PC-9 (cell line): ENCODE measurements at regions not wholly inside any gene's neighbourhood (a gene's known extent, or its start where the extent isn't known, plus 50 kb on each side); places are given as distances from the start of the nearest gene placed in this dataset.

Experiments used
- BruUV-seq: library from RNA; stranded (reverse); fragments of 400-500 nt; replicated peaks from 2 replicates; lab custom pipeline; 2021; lab: Mats Ljungman, UMichigan
- CTCF ChIA-PET: fragments of 300-600 bp; sonication (Branson Sonifier 250); formaldehyde crosslinking; loops from one replicate; lab custom pipeline; 2022; ENCODE audit warnings: antibody characterized with exemption; lab: Charles Lee
- POLR2A ChIA-PET: fragments of 300-600 bp; sonication (Branson Sonifier 250); formaldehyde crosslinking; loops from one replicate; lab custom pipeline; 2022; ENCODE audit warnings: antibody characterized with exemption; ENCODE audit not compliant: unreplicated experiment; lab: Charles Lee
- DNase-seq, 2 experiments: peaks; one replicate each; pipeline versions ENCODE4 v3.0.0 to v3.0.0-alpha.2; 2015 to 2022; ENCODE audit warnings: mixed read lengths in 1 of 2
- H2AFZ ChIP-seq: fragments of 200-600 bp; sonication (generic); 2 replicates; pipeline ENCODE4 v1.8.1; 2017; ENCODE audit warnings: antibody characterized with exemption
- H3F3A ChIP-seq: fragments of 200-600 bp; sonication (generic); 2 replicates; pipeline ENCODE4 v1.8.1; 2017; ENCODE audit warnings: antibody characterized with exemption, mild to moderate bottlenecking, low read depth; ENCODE audit not compliant: insufficient read depth
- H3K27ac ChIP-seq: fragments of 200-600 bp; sonication (generic); 2 replicates; pipeline ENCODE4 v1.6.1; 2016; ENCODE audit warnings: mixed run types
- H3K27me3 ChIP-seq: fragments of 200-600 bp; sonication (generic); 2 replicates; pipeline ENCODE4 v1.6.1; 2016; ENCODE audit warnings: low read depth, mixed run types; ENCODE audit not compliant: insufficient read depth
- H3K36me3 ChIP-seq: fragments of 200-600 bp; sonication (generic); 2 replicates; pipeline ENCODE4 v1.6.1; 2016; ENCODE audit warnings: low read depth, mixed run types
- H3K4me1 ChIP-seq: fragments of 200-600 bp; sonication (generic); replicated peaks from 2 replicates; pipeline ENCODE4 v1.6.1; 2016; ENCODE audit warnings: mixed run types; ENCODE audit not compliant: insufficient read depth
- H3K4me2 ChIP-seq: fragments of 200-600 bp; sonication (generic); 2 replicates; pipeline ENCODE4 v1.6.1; 2017; ENCODE audit warnings: mixed run types
- H3K4me3 ChIP-seq: fragments of 200-600 bp; sonication (generic); 2 replicates; pipeline ENCODE4 v1.6.1; 2016; ENCODE audit warnings: mixed run types
- H3K79me2 ChIP-seq: fragments of 200-600 bp; sonication (generic); 2 replicates; pipeline ENCODE4 v1.6.1; 2017; ENCODE audit warnings: low read depth, mixed run types
- H3K9me2 ChIP-seq: fragments of 200-600 bp; sonication (generic); 2 replicates; pipeline ENCODE4 v1.8.1; 2017; ENCODE audit warnings: mild to moderate bottlenecking; ENCODE audit not compliant: insufficient read depth
- H3K9me3 ChIP-seq: fragments of 200-600 bp; sonication (generic); 2 replicates; pipeline ENCODE4 v1.8.1; 2016; ENCODE audit warnings: low read depth; ENCODE audit not compliant: insufficient read depth
- H4K20me1 ChIP-seq: fragments of 200-600 bp; sonication (generic); 2 replicates; pipeline ENCODE4 v1.8.1; 2017; ENCODE audit not compliant: insufficient read depth
- CTCF ChIP-seq: fragments of 200-600 bp; sonication (generic); conservative IDR thresholded peaks from 2 replicates; pipeline ENCODE4 v1.6.1; 2017; ENCODE audit warnings: mixed run types, antibody characterized with exemption, mild to moderate bottlenecking, moderate library complexity
- EZH2 ChIP-seq: fragments of 200-600 bp; sonication (generic); IDR thresholded peaks from 2 replicates; pipeline ENCODE4 v1.8.0; 2017; ENCODE audit warnings: antibody characterized with exemption, low read depth
- intact Hi-C: fragments of 100-400 bp; cut with micrococcal nuclease; formaldehyde crosslinking; loops from one replicate; pipeline ENCODE4 v1.10.0; 2022; ENCODE audit not compliant: unreplicated experiment

GRCh38 chr15:85976102-85976501, 103.6 kb upstream of the AGBL1 start:
- Histone ChIP-seq H3F3A (no peaks in the 10 kb centered on the region), H3K4me3 (no peak overlapping the region)
- no TSS peak for BruUV-seq

GRCh38 chr15:85976986-85977385, 102.7 kb upstream of the AGBL1 start:
- no TSS peak for BruUV-seq
- Histone ChIP-seq H3K4me2 (no peak overlapping the region), H3K4me1 (no peaks in the 10 kb centered on the region), H3F3A (no peaks in the 10 kb centered on the region), H3K27ac (no peak overlapping the region), H3K36me3 (no peaks in the 10 kb centered on the region), H2AFZ (no peak overlapping the region), H3K79me2 (no peaks in the 10 kb centered on the region), H3K4me3 (no peak overlapping the region), H3K9me2 (no peaks in the 10 kb centered on the region), H3K9me3 (no peaks in the 10 kb centered on the region), H4K20me1 (no peaks in the 10 kb centered on the region), H3K27me3 (peaks cover 51% of the 10 kb centered on the region)
- ChIA-PET POLR2A (no interaction called here), CTCF (no interaction called here)
- no peak for DNase-seq
- intact Hi-C loops, result no loop called here
- TF ChIP-seq EZH2 (no peak), CTCF (no peak)

More at GRCh38 chr15:85976102-85976501, 103.6 kb upstream of the AGBL1 start:
- Histone ChIP-seq H3K9me3 (no peaks in the 10 kb centered on the region), H3K27me3 (peaks cover 46% of the 10 kb centered on the region), H2AFZ (no peak overlapping the region), H3K27ac (no peak overlapping the region), H3K79me2 (no peaks in the 10 kb centered on the region), H3K4me2 (no peak overlapping the region), H3K9me2 (no peaks in the 10 kb centered on the region), H4K20me1 (no peaks in the 10 kb centered on the region), H3K4me1 (no peaks in the 10 kb centered on the region), H3K36me3 (no peaks in the 10 kb centered on the region)
- DNase-seq, result no peak
- CTCF ChIA-PET, result no interaction called here
- POLR2A ChIA-PET, result no interaction called here
- intact Hi-C loops, result no loop called here
- TF ChIP-seq EZH2 (no peak), CTCF (no peak)

- Histone ChIP-seq H3K9me3 (no peaks in the 10 kb centered on the region), H3F3A (no peaks in the 10 kb centered on the region), H3K36me3 (no peaks in the 10 kb centered on the region), H3K4me3 (no peak overlapping the region), H2AFZ (no peak overlapping the region), H4K20me1 (no peaks in the 10 kb centered on the region), H3K27me3 (peaks cover 55% of the 10 kb centered on the region), H3K4me1 (no peaks in the 10 kb centered on the region), H3K27ac (no peak overlapping the region), H3K9me2 (no peaks in the 10 kb centered on the region), H3K79me2 (no peaks in the 10 kb centered on the region), H3K4me2 (no peak overlapping the region)
- POLR2A ChIA-PET, result no interaction called here
- no TSS peak for BruUV-seq
- CTCF ChIA-PET, result no interaction called here
- TF ChIP-seq EZH2, result no peak
- TF ChIP-seq CTCF, result no peak
- DNase-seq, result no peak
- intact Hi-C loops, result no loop called here
These were observed 102.1 kb upstream of the AGBL1 start for GRCh38 chr15:85977586-85977985.
